B cell (primary cell): ENCODE measurements at regions not wholly inside any gene's neighbourhood (a gene's known extent, or its start where the extent isn't known, plus 50 kb on each side); places are given as distances from the start of the nearest gene placed in this dataset.

Experiments
- ATAC-seq: fragments of 200-7000 bp; cut with Tn5 transposase; one replicate; pipeline ENCODE4 v1.10.0; 2021; ENCODE audit warnings: low read depth, mild to moderate bottlenecking, moderate number of reproducible peaks, moderate library complexity
- CTCF ChIA-PET: fragments of 350-600 bp; sonication (Branson Sonifier 250); formaldehyde crosslinking; loops from one replicate; lab custom pipeline; 2021; ENCODE audit warnings: antibody characterized with exemption, inconsistent platforms; lab: Charles Lee
- POLR2A ChIA-PET: fragments of 350-600 bp; sonication (Branson Sonifier 250); formaldehyde crosslinking; loops from one replicate; lab custom pipeline; 2021; ENCODE audit warnings: antibody characterized with exemption; lab: Charles Lee
- DNase-seq: peaks from one replicate; pipeline ENCODE4 v3.0.0; 2013
- H2AFZ ChIP-seq: 2 replicates; pipeline ENCODE4 v1.6.1; 2012; ENCODE audit warnings: mild to moderate bottlenecking, low read depth, low read length; ENCODE audit not compliant: insufficient read depth, poor library complexity, severe bottlenecking
- H3K27ac ChIP-seq, 2 donors: 1 replicate in 1 of 2; 2 replicates in 1 of 2; pipeline ENCODE4 v1.5.1; 2012 to 2013; ENCODE audit warnings: low read length in 2 of 2, mild to moderate bottlenecking in 2 of 2, moderate library complexity in 1 of 2
- H3K27me3 ChIP-seq, 4 experiments: fragments of 200-600 bp in 1 of 4; sonication (generic) in 1 of 4; replicated peaks in 1 of 4; 1 replicate in 2 of 4; 2 replicates in 2 of 4; pipeline versions ENCODE4 v1.6.1 to v1.7.0; 2013 to 2016; ENCODE audit warnings: low read length in 3 of 4, mild to moderate bottlenecking in 2 of 4, mixed read lengths in 1 of 4, moderate library complexity in 1 of 4; ENCODE audit not compliant: insufficient read depth in 4 of 4, control insufficient read depth in 3 of 4; ENCODE audit errors: control extremely low read depth in 1 of 4
- H3K36me3 ChIP-seq, 2 experiments: replicated peaks in 1 of 2; 1 replicate in 1 of 2; 2 replicates in 1 of 2; pipeline versions ENCODE4 v1.6.1 to v1.7.1; 2013; ENCODE audit warnings: low read length in 1 of 2; ENCODE audit not compliant: insufficient read depth in 2 of 2, control insufficient read depth in 1 of 2; ENCODE audit errors: control extremely low read depth in 1 of 2, extremely low read depth in 1 of 2
- H3K4me1 ChIP-seq, 2 donors: fragments of 200-600 bp in 1 of 2; sonication (generic) in 1 of 2; 1 replicate in 1 of 2; 2 replicates in 1 of 2; pipeline versions ENCODE4 v1.5.1 to v1.6.1; 2013 to 2017; ENCODE audit warnings: low read length in 2 of 2; ENCODE audit not compliant: control insufficient read depth in 2 of 2, insufficient read depth in 2 of 2
- H3K4me2 ChIP-seq: replicated peaks from 2 replicates; pipeline ENCODE3; 2012; ENCODE audit warnings: mild to moderate bottlenecking, low read depth, low read length; ENCODE audit not compliant: poor library complexity, severe bottlenecking
- H3K4me3 ChIP-seq, 5 experiments: fragments of 200-600 bp in 1 of 5; sonication (generic) in 1 of 5; 1 replicate in 3 of 5; 2 replicates in 2 of 5; pipeline versions ENCODE4 v1.5.1 to v1.7.0; 2011 to 2016; ENCODE audit warnings: low read length in 4 of 5, mild to moderate bottlenecking in 4 of 5, low read depth in 2 of 5, control low read depth in 1 of 5, moderate library complexity in 1 of 5; ENCODE audit not compliant: insufficient read depth in 1 of 5; ENCODE audit errors: control extremely low read depth in 1 of 5, extremely low read depth in 1 of 5
- H3K79me2 ChIP-seq: fragments of 200-600 bp; sonication (generic); one replicate; pipeline ENCODE4 v1.6.0; 2016; ENCODE audit warnings: low read length; ENCODE audit not compliant: control insufficient read depth, insufficient read depth
- H3K9ac ChIP-seq: fragments of 200-600 bp; sonication (generic); 2 replicates; pipeline ENCODE4 v1.6.1; 2017; ENCODE audit warnings: mild to moderate bottlenecking, low read length, moderate library complexity
- H3K9me3 ChIP-seq, 3 donors: one replicate each; pipeline versions ENCODE4 v1.6.1 to v1.7.1; 2013; ENCODE audit warnings: low read length in 2 of 3; ENCODE audit not compliant: control insufficient read depth in 2 of 3, insufficient read depth in 1 of 3; ENCODE audit errors: control extremely low read depth in 1 of 3
- H4K20me1 ChIP-seq: 2 replicates; pipeline ENCODE4 v1.6.0; 2012; ENCODE audit warnings: mild to moderate bottlenecking, low read length; ENCODE audit not compliant: insufficient read depth, control insufficient read depth, poor library complexity, severe bottlenecking
- H3K27ac Mint-ChIP-seq: one replicate; pipeline ENCODE4 v1.8.0; 2021; ENCODE audit warnings: mixed read lengths
- H3K27me3 Mint-ChIP-seq: one replicate; pipeline ENCODE4 v1.8.0; 2021; ENCODE audit warnings: mixed read lengths
- H3K4me1 Mint-ChIP-seq: one replicate; pipeline ENCODE4 v1.8.0; 2021; ENCODE audit warnings: mixed read lengths
- H3K4me3 Mint-ChIP-seq: one replicate; pipeline ENCODE4 v1.8.0; 2021; ENCODE audit warnings: mixed read lengths
- H3K9me3 Mint-ChIP-seq: one replicate; pipeline ENCODE4 v1.8.0; 2022; ENCODE audit warnings: mixed read lengths; ENCODE audit not compliant: insufficient read depth
- EZH2 ChIP-seq: IDR thresholded peaks from 2 replicates; pipeline ENCODE4 v1.6.1; 2012; ENCODE audit warnings: borderline replicate concordance, low read depth, mild to moderate bottlenecking, moderate library complexity, low read length; ENCODE audit not compliant: insufficient read depth, poor library complexity, severe bottlenecking
- WGBS: methylation state at CpG from one replicate; pipeline ENCODE4 v1.1.5; 2013; ENCODE audit warnings: missing lambda C conversion rate; ENCODE audit not compliant: insufficient coverage; 5-methylcytosine and 5-hydroxymethylcytosine counted together
- intact Hi-C: fragments of 100-400 bp; cut with micrococcal nuclease; formaldehyde crosslinking; loops from one replicate; pipeline ENCODE4 v1.10.0; 2022
- TF ChIP-seq, protein P1 (sequence below): fragments of 200-600 bp; IDR thresholded peaks from one replicate; pipeline ENCODE4 v1.8.0; 2022; ENCODE audit warnings: antibody characterized with exemption, mild to moderate bottlenecking

DNA sequence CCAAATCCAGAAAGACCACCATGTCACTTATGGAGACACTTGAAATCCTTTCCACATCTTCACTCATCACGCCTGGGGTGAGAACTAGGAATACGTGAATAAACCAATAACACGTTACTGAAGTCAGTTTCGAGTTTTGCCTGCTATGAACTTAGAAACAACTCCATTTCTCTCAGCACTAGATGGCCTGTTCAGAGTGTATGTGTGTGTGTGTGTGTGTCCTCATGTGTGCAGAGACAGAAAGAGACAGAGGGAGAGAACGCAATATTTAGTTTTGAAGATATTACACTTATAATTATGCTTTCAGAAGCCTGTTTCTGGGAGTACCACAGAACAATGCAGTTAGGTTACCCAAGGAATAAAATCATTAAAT, 81.2 kb upstream of the CCN6 start:
- Mint-ChIP-seq H3K27ac (no peak overlapping the region), H3K9me3 (no peaks in the 10 kb centered on the region), H3K27me3 (peaks cover 25% of the 10 kb centered on the region), H3K4me3 (no peak overlapping the region), H3K4me1 (no peaks in the 10 kb centered on the region)
- intact Hi-C loops: no loop called here
- no peak overlapping the region for H3K4me3 ChIP-seq
- no peak overlapping the region for H2AFZ ChIP-seq
- no peaks in the 10 kb centered on the region for H3K79me2 ChIP-seq
- TF ChIP-seq EZH2: no peak
- TF ChIP-seq, protein P1, sequence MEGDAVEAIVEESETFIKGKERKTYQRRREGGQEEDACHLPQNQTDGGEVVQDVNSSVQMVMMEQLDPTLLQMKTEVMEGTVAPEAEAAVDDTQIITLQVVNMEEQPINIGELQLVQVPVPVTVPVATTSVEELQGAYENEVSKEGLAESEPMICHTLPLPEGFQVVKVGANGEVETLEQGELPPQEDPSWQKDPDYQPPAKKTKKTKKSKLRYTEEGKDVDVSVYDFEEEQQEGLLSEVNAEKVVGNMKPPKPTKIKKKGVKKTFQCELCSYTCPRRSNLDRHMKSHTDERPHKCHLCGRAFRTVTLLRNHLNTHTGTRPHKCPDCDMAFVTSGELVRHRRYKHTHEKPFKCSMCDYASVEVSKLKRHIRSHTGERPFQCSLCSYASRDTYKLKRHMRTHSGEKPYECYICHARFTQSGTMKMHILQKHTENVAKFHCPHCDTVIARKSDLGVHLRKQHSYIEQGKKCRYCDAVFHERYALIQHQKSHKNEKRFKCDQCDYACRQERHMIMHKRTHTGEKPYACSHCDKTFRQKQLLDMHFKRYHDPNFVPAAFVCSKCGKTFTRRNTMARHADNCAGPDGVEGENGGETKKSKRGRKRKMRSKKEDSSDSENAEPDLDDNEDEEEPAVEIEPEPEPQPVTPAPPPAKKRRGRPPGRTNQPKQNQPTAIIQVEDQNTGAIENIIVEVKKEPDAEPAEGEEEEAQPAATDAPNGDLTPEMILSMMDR: no peak
- H3K27ac ChIP-seq: no peak overlapping the region
- no peaks in the 10 kb centered on the region for H3K36me3 ChIP-seq
- WGBS: no CpG with 5 or more reads among the region's 5 CpGs
- H3K9me3 ChIP-seq: no peaks in the 10 kb centered on the region
- DNase-seq (no peak), ATAC-seq (no peak)
- CTCF ChIA-PET: no interaction called here
- no peaks in the 10 kb centered on the region for H3K4me1 ChIP-seq
- no peaks in the 10 kb centered on the region for H4K20me1 ChIP-seq
- POLR2A ChIA-PET: no interaction called here
- H3K9ac ChIP-seq: no peak overlapping the region
- no peak overlapping the region for H3K4me2 ChIP-seq
- no peaks in the 10 kb centered on the region for H3K27me3 ChIP-seq

- DNase-seq: no peak
- Histone ChIP-seq H3K79me2 (no peaks in the 10 kb centered on the region), H3K4me1 (no peaks in the 10 kb centered on the region), H3K9me3 (no peaks in the 10 kb centered on the region), H3K27ac (no peak overlapping the region), H3K4me2 (no peak overlapping the region), H3K27me3 (no peaks in the 10 kb centered on the region), H4K20me1 (no peaks in the 10 kb centered on the region), H3K36me3 (no peaks in the 10 kb centered on the region), H3K4me3 (no peak overlapping the region), H3K9ac (no peak overlapping the region), H2AFZ (no peak overlapping the region)
- H3K27me3 Mint-ChIP-seq: peaks cover 25% of the 10 kb centered on the region
- ChIA-PET POLR2A (no interaction called here), CTCF (no interaction called here)
- ATAC-seq: no peak
- 89% methylated on average over 7 of the region's 12 CpGs for WGBS
- no peak overlapping the region for H3K27ac Mint-ChIP-seq
- no peaks in the 10 kb centered on the region for H3K9me3 Mint-ChIP-seq
- intact Hi-C loops: no loop called here
- no peaks in the 10 kb centered on the region for H3K4me1 Mint-ChIP-seq
- TF ChIP-seq, protein P1: no peak
- H3K4me3 Mint-ChIP-seq: no peak overlapping the region
Measured at GRCh38 chr6:111973118-111973761, 80.7 kb upstream of the CCN6 start.
